ENCODE measurements at regions not wholly inside any gene's neighbourhood (a gene's known extent, or its start where the extent isn't known, plus 50 kb on each side); places are given as distances from the start of the nearest gene placed in this dataset.

DNA sequence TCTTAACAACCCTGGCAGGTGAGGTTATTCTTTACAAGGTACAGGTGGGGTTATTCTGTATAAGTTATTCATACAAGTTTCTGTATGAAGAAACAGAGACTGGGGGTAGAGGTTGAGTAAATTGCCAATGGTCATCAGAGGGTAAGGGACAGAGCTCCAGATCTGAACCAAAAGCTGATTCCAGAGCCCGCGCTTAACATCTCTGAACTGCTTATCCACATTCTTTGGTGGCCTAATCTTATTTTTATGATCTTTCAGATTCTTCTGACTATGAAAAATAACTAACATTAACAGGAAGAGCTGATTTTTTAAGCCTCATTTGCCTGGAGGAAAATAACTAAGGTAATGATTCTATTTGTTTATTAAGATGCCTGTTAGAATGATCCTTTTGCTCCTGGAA lies 63.9 kb upstream of the BARHL2 start:
- TF ChIP-seq POLR2AphosphoS5 (IDR thresholded peaks at IDR 0.05; ENCODE audit: low read depth, low read length) = no peak
- TF ChIP-seq JUND (IDR thresholded peaks at IDR 0.05; ENCODE audit: low read length) = no peak
- TF ChIP-seq, protein P1, sequence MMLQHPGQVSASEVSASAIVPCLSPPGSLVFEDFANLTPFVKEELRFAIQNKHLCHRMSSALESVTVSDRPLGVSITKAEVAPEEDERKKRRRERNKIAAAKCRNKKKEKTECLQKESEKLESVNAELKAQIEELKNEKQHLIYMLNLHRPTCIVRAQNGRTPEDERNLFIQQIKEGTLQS (IDR thresholded peaks at IDR 0.05; ENCODE audit: insufficient read depth, low read depth, low read length) = no peak
- no peak for TF ChIP-seq POU5F1 (IDR thresholded peaks at IDR 0.05; ENCODE audit: low read depth, low read length)
- TF ChIP-seq, protein P2, sequence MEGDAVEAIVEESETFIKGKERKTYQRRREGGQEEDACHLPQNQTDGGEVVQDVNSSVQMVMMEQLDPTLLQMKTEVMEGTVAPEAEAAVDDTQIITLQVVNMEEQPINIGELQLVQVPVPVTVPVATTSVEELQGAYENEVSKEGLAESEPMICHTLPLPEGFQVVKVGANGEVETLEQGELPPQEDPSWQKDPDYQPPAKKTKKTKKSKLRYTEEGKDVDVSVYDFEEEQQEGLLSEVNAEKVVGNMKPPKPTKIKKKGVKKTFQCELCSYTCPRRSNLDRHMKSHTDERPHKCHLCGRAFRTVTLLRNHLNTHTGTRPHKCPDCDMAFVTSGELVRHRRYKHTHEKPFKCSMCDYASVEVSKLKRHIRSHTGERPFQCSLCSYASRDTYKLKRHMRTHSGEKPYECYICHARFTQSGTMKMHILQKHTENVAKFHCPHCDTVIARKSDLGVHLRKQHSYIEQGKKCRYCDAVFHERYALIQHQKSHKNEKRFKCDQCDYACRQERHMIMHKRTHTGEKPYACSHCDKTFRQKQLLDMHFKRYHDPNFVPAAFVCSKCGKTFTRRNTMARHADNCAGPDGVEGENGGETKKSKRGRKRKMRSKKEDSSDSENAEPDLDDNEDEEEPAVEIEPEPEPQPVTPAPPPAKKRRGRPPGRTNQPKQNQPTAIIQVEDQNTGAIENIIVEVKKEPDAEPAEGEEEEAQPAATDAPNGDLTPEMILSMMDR (IDR thresholded peaks at IDR 0.05; ENCODE audit: control extremely low read depth in 1 of 3, insufficient read depth in 1 of 3, low read depth in 1 of 3, low read length in 3 of 3) = no peak
- TF ChIP-seq SP2 (IDR thresholded peaks at IDR 0.05; ENCODE audit: low read length) = no peak
- TF ChIP-seq CEBPB (IDR thresholded peaks at IDR 0.05; ENCODE audit: low read depth, low read length) = no peak
- TF ChIP-seq ZNF274 (IDR thresholded peaks at IDR 0.05; ENCODE audit: borderline replicate concordance, extremely low read depth, low read length) = no peak
- no peak for TF ChIP-seq ASH2L (IDR thresholded peaks at IDR 0.05; ENCODE audit: low read length)
- no peak for TF ChIP-seq POLR2A (IDR thresholded peaks at IDR 0.05; ENCODE audit: control extremely low read depth in 1 of 2, low read depth in 2 of 2, low read length in 2 of 2)
- no peak for TF ChIP-seq RAD21 (IDR thresholded peaks at IDR 0.05 in 1 of 2, conservative IDR thresholded peaks at IDR 0.05 in 1 of 2; ENCODE audit: low read depth in 2 of 2, low read length in 2 of 2)
- no peak for TF ChIP-seq RNF2 (IDR thresholded peaks at IDR 0.05; ENCODE audit: borderline replicate concordance, low read depth, low read length, missing control alignments, poor library complexity, severe bottlenecking)
- no peak for TF ChIP-seq NANOG (IDR thresholded peaks at IDR 0.05; ENCODE audit: insufficient read depth, low read depth, low read length, poor library complexity, severe bottlenecking)

All from H1 (cell line).